GM23248 (cell line): ENCODE measurements at regions not wholly inside any gene's neighbourhood (a gene's known extent, or its start where the extent isn't known, plus 50 kb on each side); places are given as distances from the start of the nearest gene placed in this dataset.

ENCODE experiments used
- EZH2 ChIP-seq: fragments of 200-600 bp; sonication (generic); IDR thresholded peaks from 2 replicates; pipeline ENCODE4 v1.6.1; 2018; ENCODE audit warnings: antibody characterized with exemption, mild to moderate bottlenecking; ENCODE audit not compliant: insufficient read depth, poor library complexity, severe bottlenecking
- EZH2phosphoT487 ChIP-seq: fragments of 200-600 bp; sonication (generic); IDR thresholded peaks from 2 replicates; pipeline ENCODE4 v1.6.1; 2018; ENCODE audit warnings: antibody characterized with exemption, moderate library complexity, mild to moderate bottlenecking, low read depth; ENCODE audit not compliant: insufficient read depth

GRCh38 chr12:92010368-92010767 lies 135.3 kb downstream of the BTG1 start:
- TF ChIP-seq EZH2 = no peak
- no peak for TF ChIP-seq EZH2phosphoT487
